Naive thymus-derived CD4-positive, alpha-beta T cell (primary cell): ENCODE measurements at regions not wholly inside any gene's neighbourhood (a gene's known extent, or its start where the extent isn't known, plus 50 kb on each side); places are given as distances from the start of the nearest gene placed in this dataset.
A peak's percentile ranks its signal among the peaks of the same experiment; 100 is the strongest.

ENCODE experiments used
- ATAC-seq: fragments of 150-1000 bp; cut with Tn5 transposase; 2 replicates; pipeline ENCODE4 v1.10.0; 2021; ENCODE audit warnings: mild to moderate bottlenecking, moderate library complexity
- CTCF ChIA-PET: fragments of 350-600 bp; sonication (Branson Sonifier 250); formaldehyde crosslinking; loops from one replicate; lab custom pipeline; 2021; ENCODE audit warnings: antibody characterized with exemption; lab: Charles Lee
- POLR2A ChIA-PET: fragments of 350-600 bp; sonication (Branson Sonifier 250); formaldehyde crosslinking; loops from one replicate; lab custom pipeline; 2021; ENCODE audit warnings: antibody characterized with exemption, inconsistent platforms; lab: Charles Lee
- DNase-seq, 9 donors: peaks; one replicate each; pipeline versions ENCODE4 v3.0.0 to v3.0.0-alpha.2; 2020 to 2022; ENCODE audit warnings: mixed read lengths in 1 of 9
- H3K27ac ChIP-seq: one replicate; pipeline ENCODE4 v1.7.0; 2013; ENCODE audit warnings: mild to moderate bottlenecking, low read depth, low read length, moderate library complexity
- H3K27me3 ChIP-seq, 2 donors: one replicate each; pipeline ENCODE4 v1.7.0; 2013; ENCODE audit warnings: low read length in 2 of 2, mild to moderate bottlenecking in 2 of 2, moderate library complexity in 2 of 2; ENCODE audit not compliant: control insufficient read depth in 2 of 2, insufficient read depth in 2 of 2
- H3K36me3 ChIP-seq, 3 experiments: 1 replicate in 2 of 3; 2 replicates in 1 of 3; pipeline ENCODE4 v1.7.0; 2013; ENCODE audit warnings: low read length in 3 of 3, mild to moderate bottlenecking in 3 of 3, moderate library complexity in 1 of 3; ENCODE audit not compliant: insufficient read depth in 3 of 3, control insufficient read depth in 2 of 3
- H3K4me1 ChIP-seq, 2 donors: one replicate each; pipeline ENCODE4 v1.7.0; 2013; ENCODE audit warnings: low read length in 2 of 2, mild to moderate bottlenecking in 2 of 2, moderate library complexity in 1 of 2; ENCODE audit not compliant: control insufficient read depth in 2 of 2, insufficient read depth in 2 of 2
- H3K4me3 ChIP-seq: 2 replicates; pipeline ENCODE4 v1.7.0; 2013; ENCODE audit warnings: mild to moderate bottlenecking, low read length
- H3K9me3 ChIP-seq, 3 experiments: 1 replicate in 2 of 3; 2 replicates in 1 of 3; pipeline ENCODE4 v1.7.0; 2013; ENCODE audit warnings: low read length in 3 of 3; ENCODE audit not compliant: control insufficient read depth in 2 of 3
- H3K27ac Mint-ChIP-seq, 9 donors: one replicate each; pipeline ENCODE4 v1.8.0; 2020 to 2022; ENCODE audit warnings: mixed read lengths in 9 of 9, mild to moderate bottlenecking in 8 of 9, moderate library complexity in 5 of 9, inconsistent platforms in 2 of 9
- H3K27me3 Mint-ChIP-seq, 5 donors: one replicate each; pipeline ENCODE4 v1.8.0; 2021 to 2022; ENCODE audit warnings: mixed read lengths in 5 of 5, mild to moderate bottlenecking in 1 of 5
- H3K36me3 Mint-ChIP-seq, 5 donors: one replicate each; pipeline ENCODE4 v1.8.0; 2020 to 2022; ENCODE audit warnings: mixed read lengths in 5 of 5, mild to moderate bottlenecking in 3 of 5, inconsistent platforms in 1 of 5
- H3K4me1 Mint-ChIP-seq, 7 donors: one replicate each; pipeline ENCODE4 v1.8.0; 2020 to 2022; ENCODE audit warnings: mixed read lengths in 7 of 7, mild to moderate bottlenecking in 3 of 7, inconsistent platforms in 1 of 7
- H3K4me3 Mint-ChIP-seq, 10 donors: one replicate each; pipeline ENCODE4 v1.8.0; 2020 to 2022; ENCODE audit warnings: mild to moderate bottlenecking in 10 of 10, mixed read lengths in 10 of 10, moderate library complexity in 6 of 10, inconsistent platforms in 2 of 10
- H3K9me3 Mint-ChIP-seq, 11 donors: one replicate each; pipeline ENCODE4 v1.8.0; 2020 to 2022; ENCODE audit warnings: mixed read lengths in 11 of 11, mild to moderate bottlenecking in 4 of 11, inconsistent platforms in 1 of 11, moderate library complexity in 1 of 11
- intact Hi-C, 2 donors: fragments of 100-400 bp; cut with micrococcal nuclease; formaldehyde crosslinking; loops; one replicate each; pipeline ENCODE4 v1.15.1; 2023

DNA sequence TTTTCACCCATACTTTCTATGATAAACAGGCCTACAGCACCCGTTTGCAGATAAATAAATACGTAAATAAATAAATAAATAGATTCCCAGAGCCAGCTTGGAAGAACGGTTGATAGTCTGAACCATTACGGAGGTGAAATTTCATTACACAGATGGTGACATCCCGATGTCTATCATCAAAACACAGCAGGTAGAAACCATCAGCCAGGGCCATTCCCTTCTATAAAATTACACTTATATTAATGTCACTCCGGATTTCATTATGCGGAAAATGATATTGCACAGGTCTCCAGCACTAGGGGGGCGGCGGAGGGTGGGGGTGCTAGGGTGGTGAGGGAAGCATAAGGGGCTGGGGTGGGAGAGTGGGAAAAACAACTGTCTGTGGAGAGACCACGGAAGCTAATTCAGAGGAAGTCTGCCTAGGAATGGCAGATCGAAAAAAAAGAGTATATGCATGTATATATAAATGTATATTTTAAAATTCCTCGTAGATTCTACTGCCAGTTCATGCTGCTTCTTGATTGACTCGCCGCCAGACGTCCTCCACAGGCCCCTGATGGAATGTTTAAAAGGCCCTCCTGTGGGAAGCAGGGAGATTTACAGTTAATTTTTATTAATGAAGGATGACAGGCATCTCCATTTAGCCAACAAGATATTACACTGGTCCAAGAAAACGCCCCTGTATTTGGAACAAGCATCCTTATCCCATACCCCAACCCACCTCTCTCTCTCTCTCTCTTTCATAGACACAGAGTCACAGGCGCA is 1906.0 kb upstream of the PIK3C3 start:
- Histone ChIP-seq H3K4me3 (no peak overlapping the region), H3K36me3 (no peaks in the 10 kb centered on the region), H3K9me3 (no peaks in the 10 kb centered on the region), H3K27ac (no peak overlapping the region), H3K4me1 (no peaks in the 10 kb centered on the region), H3K27me3 (no peaks in the 10 kb centered on the region)
- Mint-ChIP-seq H3K4me1 (no peaks in the 10 kb centered on the region), H3K27ac (no peak overlapping the region), H3K27me3 (no peaks in the 10 kb centered on the region), H3K4me3 (no peak overlapping the region), H3K36me3 (no peaks in the 10 kb centered on the region), H3K9me3 (peaks cover 0 to 16% (median 5%) of the 10 kb centered on the region in 11 donors)
- DNase-seq = no peak
- no peak for ATAC-seq
- POLR2A ChIA-PET = no interaction called here
- CTCF ChIA-PET = no interaction called here
- intact Hi-C loops = no loop called here

DNA sequence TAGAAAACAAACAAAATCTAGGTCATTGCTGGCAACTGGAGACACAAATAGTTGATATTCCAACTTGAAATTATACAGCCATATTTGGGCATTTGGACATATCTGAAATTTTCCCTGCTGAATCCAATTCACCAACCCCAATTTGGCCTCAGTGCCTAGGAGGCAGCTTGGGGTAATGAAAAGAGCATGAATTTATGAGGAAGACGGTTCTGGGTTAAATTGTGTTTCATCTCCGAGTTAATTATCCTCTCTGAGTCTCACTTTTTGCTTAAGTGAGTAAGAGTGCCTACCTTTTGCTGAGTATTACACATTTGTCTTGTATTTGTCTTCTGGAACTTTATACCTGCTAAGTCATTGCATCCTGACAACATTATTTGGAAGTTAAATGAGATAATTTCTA is 1906.8 kb upstream of the PIK3C3 start:
- H3K27ac Mint-ChIP-seq = no peak overlapping the region
- intact Hi-C loops = no loop called here
- H3K36me3 ChIP-seq = no peaks in the 10 kb centered on the region
- no peaks in the 10 kb centered on the region for H3K27me3 Mint-ChIP-seq
- no peaks in the 10 kb centered on the region for H3K4me1 ChIP-seq
- no peaks in the 10 kb centered on the region for H3K27me3 ChIP-seq
- no peaks in the 10 kb centered on the region for H3K4me1 Mint-ChIP-seq
- DNase-seq = no peak
- ChIA-PET POLR2A (no interaction called here), CTCF (no interaction called here)
- no peak overlapping the region for H3K4me3 ChIP-seq
- ATAC-seq = no peak
- no peak overlapping the region for H3K4me3 Mint-ChIP-seq
- H3K9me3 ChIP-seq = no peaks in the 10 kb centered on the region
- H3K9me3 Mint-ChIP-seq = peaks cover 0 to 15% (median 6%) of the 10 kb centered on the region in 11 donors
- no peaks in the 10 kb centered on the region for H3K36me3 Mint-ChIP-seq
- no peak overlapping the region for H3K27ac ChIP-seq

DNA sequence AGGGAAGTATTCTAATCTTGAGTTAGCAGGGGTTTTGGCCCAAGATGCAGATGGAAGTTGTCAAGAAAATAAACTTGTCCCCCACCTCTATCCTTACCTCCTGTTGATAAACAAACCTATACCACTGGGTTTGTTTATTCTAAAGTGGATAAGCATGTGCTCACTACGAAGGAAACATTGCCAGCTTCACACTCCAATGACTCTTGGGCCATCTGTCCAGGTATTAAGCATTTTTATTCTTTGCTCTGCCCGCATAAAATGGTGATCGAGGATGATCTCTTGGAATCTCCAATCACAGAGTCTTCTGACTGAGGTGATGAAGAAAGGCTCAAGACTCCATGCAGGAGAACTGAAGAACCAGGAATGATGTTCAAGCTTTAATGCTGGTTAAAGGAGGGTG is 1908.4 kb upstream of the PIK3C3 start:
- H3K9me3 ChIP-seq = no peaks in the 10 kb centered on the region
- no peaks in the 10 kb centered on the region for H3K27me3 ChIP-seq
- no peaks in the 10 kb centered on the region for H3K36me3 ChIP-seq
- Mint-ChIP-seq H3K9me3 (peaks cover 0 to 15% (median 6%) of the 10 kb centered on the region in 11 donors), H3K27ac (no peak overlapping the region), H3K4me3 (no peak overlapping the region), H3K4me1 (no peaks in the 10 kb centered on the region), H3K27me3 (no peaks in the 10 kb centered on the region), H3K36me3 (no peaks in the 10 kb centered on the region)
- intact Hi-C loops = no loop called here
- ChIA-PET CTCF (no interaction called here), POLR2A (no interaction called here)
- H3K4me3 ChIP-seq = no peak overlapping the region
- no peak overlapping the region for H3K27ac ChIP-seq
- no peak for ATAC-seq
- no peaks in the 10 kb centered on the region for H3K4me1 ChIP-seq
- no peak for DNase-seq

DNA sequence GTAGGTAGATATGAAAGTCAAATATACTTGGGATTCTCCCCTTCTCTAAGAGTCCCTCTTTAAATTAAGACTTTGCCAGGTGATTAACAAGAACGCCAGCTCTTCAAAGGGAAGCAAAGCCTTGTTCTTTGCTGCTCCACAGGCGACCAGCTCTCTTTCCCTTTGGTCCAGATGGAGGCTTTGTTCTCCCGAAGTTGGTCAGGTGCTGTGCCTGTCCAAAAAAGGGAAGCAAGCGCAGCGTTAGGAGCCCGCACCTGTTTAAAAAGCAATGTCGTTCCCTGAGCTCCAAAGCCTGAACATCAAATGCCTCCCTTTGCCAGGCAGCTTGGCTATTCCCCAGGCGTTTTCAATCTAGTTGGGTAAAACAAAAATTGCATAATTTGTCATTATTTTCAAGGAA is 1913.1 kb upstream of the PIK3C3 start:
- H3K36me3 ChIP-seq = no peaks in the 10 kb centered on the region
- ChIA-PET CTCF (no interaction called here), POLR2A (no interaction called here)
- ATAC-seq = no peak
- H3K4me1 ChIP-seq = no peaks in the 10 kb centered on the region
- intact Hi-C loops = no loop called here
- H3K27ac Mint-ChIP-seq = no peak overlapping the region
- no peak overlapping the region for H3K4me3 Mint-ChIP-seq
- no peak overlapping the region for H3K27ac ChIP-seq
- H3K27me3 ChIP-seq = no peaks in the 10 kb centered on the region
- no peaks in the 10 kb centered on the region for H3K4me1 Mint-ChIP-seq
- H3K36me3 Mint-ChIP-seq = no peaks in the 10 kb centered on the region
- no peaks in the 10 kb centered on the region for H3K9me3 ChIP-seq
- H3K9me3 Mint-ChIP-seq = peaks cover 0 to 25% (median 8%) of the 10 kb centered on the region in 11 donors
- no peak overlapping the region for H3K4me3 ChIP-seq
- no peaks in the 10 kb centered on the region for H3K27me3 Mint-ChIP-seq
- no peak for DNase-seq

DNA sequence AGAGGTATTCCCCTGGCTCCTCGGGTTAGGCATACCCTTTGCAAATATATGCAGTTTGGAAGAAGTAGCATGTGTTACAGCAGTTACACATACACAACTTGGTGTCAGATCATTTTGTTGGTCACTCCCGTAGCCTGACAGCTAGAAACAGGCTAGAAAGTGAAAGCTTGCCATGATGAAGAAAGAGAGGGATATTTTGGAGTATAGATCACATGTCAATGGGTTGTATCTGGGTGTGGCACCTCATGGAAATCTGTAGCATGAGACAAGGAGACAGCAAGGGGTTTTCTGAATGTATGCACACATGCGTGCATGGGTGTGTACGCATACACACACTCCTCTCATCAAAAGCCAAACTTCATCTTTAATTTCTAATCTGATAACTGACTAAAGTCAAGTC is 1914.5 kb upstream of the PIK3C3 start:
- peaks cover 0 to 20% (median 5%) of the 10 kb centered on the region in 11 donors for H3K9me3 Mint-ChIP-seq
- no peak overlapping the region for H3K27ac ChIP-seq
- ATAC-seq (no peak), DNase-seq (no peak)
- CTCF ChIA-PET = no interaction called here
- H3K4me3 ChIP-seq = no peak overlapping the region
- no peak overlapping the region for H3K4me3 Mint-ChIP-seq
- no peaks in the 10 kb centered on the region for H3K27me3 Mint-ChIP-seq
- H3K9me3 ChIP-seq = no peaks in the 10 kb centered on the region
- H3K27ac Mint-ChIP-seq = no peak overlapping the region
- no peaks in the 10 kb centered on the region for H3K36me3 Mint-ChIP-seq
- intact Hi-C loops = no loop called here
- POLR2A ChIA-PET = no interaction called here
- no peaks in the 10 kb centered on the region for H3K27me3 ChIP-seq
- no peaks in the 10 kb centered on the region for H3K4me1 ChIP-seq
- H3K4me1 Mint-ChIP-seq = no peaks in the 10 kb centered on the region
- H3K36me3 ChIP-seq = no peaks in the 10 kb centered on the region

DNA sequence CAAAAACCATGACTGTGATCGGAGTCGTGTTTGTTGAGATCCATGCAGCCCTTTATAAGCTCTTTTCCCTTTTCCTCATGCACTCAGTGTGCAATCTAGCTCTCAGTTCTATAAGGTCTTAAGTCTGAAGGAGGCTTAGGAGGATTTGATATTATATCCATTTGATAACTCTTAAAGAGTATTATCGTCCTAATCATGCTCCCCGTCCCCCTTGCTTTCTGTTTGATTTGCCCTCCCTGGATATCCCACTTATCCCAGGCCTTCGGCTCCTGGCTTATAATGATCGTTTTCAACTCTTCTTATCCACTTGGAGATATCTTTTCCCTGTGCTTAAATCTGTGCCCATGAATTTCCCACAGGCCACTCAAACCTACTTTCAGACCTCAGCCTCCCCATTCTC is 1917.7 kb upstream of the PIK3C3 start:
- Mint-ChIP-seq H3K27me3 (no peaks in the 10 kb centered on the region), H3K9me3 (peaks cover 0 to 16% (median 3%) of the 10 kb centered on the region in 11 donors), H3K27ac (no peak overlapping the region), H3K4me3 (no peak overlapping the region), H3K36me3 (no peaks in the 10 kb centered on the region), H3K4me1 (no peaks in the 10 kb centered on the region)
- ATAC-seq (no peak), DNase-seq (no peak)
- no peaks in the 10 kb centered on the region for H3K4me1 ChIP-seq
- intact Hi-C loops = no loop called here
- H3K27me3 ChIP-seq = no peaks in the 10 kb centered on the region
- no peaks in the 10 kb centered on the region for H3K9me3 ChIP-seq
- ChIA-PET CTCF (no interaction called here), POLR2A (no interaction called here)
- H3K27ac ChIP-seq = no peak overlapping the region
- no peak overlapping the region for H3K4me3 ChIP-seq
- no peaks in the 10 kb centered on the region for H3K36me3 ChIP-seq

DNA sequence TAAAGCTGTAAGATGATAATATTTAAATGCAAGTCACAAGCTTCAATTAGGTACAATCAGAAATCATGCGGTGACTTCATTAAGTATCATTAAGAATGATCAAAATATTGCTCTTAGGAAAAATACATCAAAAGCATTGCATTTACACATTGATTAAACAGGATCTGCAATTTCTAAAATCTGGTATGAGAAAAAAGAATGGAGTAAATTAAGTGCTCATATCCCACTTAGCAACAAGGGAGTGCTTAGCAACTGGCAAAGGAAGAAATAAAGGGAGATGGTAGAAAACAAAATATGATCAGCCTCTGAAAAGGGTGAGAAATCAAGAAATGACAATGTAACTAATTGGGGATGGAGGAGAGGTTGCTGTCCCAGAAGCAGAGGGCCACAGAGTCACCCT is 1918.2 kb upstream of the PIK3C3 start:
- Histone ChIP-seq H3K4me1 (no peaks in the 10 kb centered on the region), H3K4me3 (no peak overlapping the region), H3K27me3 (no peaks in the 10 kb centered on the region), H3K27ac (no peak overlapping the region), H3K9me3 (no peaks in the 10 kb centered on the region), H3K36me3 (no peaks in the 10 kb centered on the region)
- intact Hi-C loops = no loop called here
- H3K27me3 Mint-ChIP-seq = no peaks in the 10 kb centered on the region
- ATAC-seq (no peak), DNase-seq (no peak)
- H3K4me3 Mint-ChIP-seq = no peak overlapping the region
- ChIA-PET CTCF (no interaction called here), POLR2A (no interaction called here)
- no peaks in the 10 kb centered on the region for H3K36me3 Mint-ChIP-seq
- peaks cover 0 to 16% (median 3%) of the 10 kb centered on the region in 11 donors for H3K9me3 Mint-ChIP-seq
- no peaks in the 10 kb centered on the region for H3K4me1 Mint-ChIP-seq
- peak overlapping the region in 1 of 9 donors; percentile 34 for H3K27ac Mint-ChIP-seq
